ENCODE measurements at regions not wholly inside any gene's neighbourhood (a gene's known extent, or its start where the extent isn't known, plus 50 kb on each side); places are given as distances from the start of the nearest gene placed in this dataset.

GRCh38 chrX:39672405-39672804 is 425.4 kb downstream of the BCOR start:
- Histone ChIP-seq H3K9me3 (no peaks in the 10 kb centered on the region), H3K4me1 (no peaks in the 10 kb centered on the region), H3K4me3 (no peak overlapping the region), H3K36me3 (no peaks in the 10 kb centered on the region), H3K27me3 (ENCODE audit: low read depth) (no peaks in the 10 kb centered on the region), H3K27ac (no peak overlapping the region)
- DNase-seq (no peak), ATAC-seq (no peak)
- no peak for TF ChIP-seq CTCF (IDR thresholded peaks at IDR 0.05)
- intact Hi-C loops (cut with DNase I) = no loop called here

GRCh38 chrX:39674490-39675161 is 423.1 kb downstream of the BCOR start:
- H3K36me3 ChIP-seq = no peaks in the 10 kb centered on the region
- TF ChIP-seq CTCF (IDR thresholded peaks at IDR 0.05) = no peak
- no peaks in the 10 kb centered on the region for H3K9me3 ChIP-seq
- DNase-seq = no peak
- no peaks in the 10 kb centered on the region for H3K27me3 ChIP-seq (ENCODE audit: low read depth)
- no peaks in the 10 kb centered on the region for H3K4me1 ChIP-seq
- intact Hi-C loops (cut with DNase I) = no loop called here
- H3K27ac ChIP-seq = no peak overlapping the region
- H3K4me3 ChIP-seq = no peak overlapping the region
- no peak for ATAC-seq

- H3K36me3 ChIP-seq = no peaks in the 10 kb centered on the region
- no peaks in the 10 kb centered on the region for H3K4me1 ChIP-seq
- intact Hi-C loops (cut with DNase I) = no loop called here
- ATAC-seq = no peak
- H3K4me3 ChIP-seq = no peak overlapping the region
- no peaks in the 10 kb centered on the region for H3K27me3 ChIP-seq (ENCODE audit: low read depth)
- H3K27ac ChIP-seq = no peak overlapping the region
- no peak for TF ChIP-seq CTCF (IDR thresholded peaks at IDR 0.05)
- no peaks in the 10 kb centered on the region for H3K9me3 ChIP-seq
- DNase-seq = no peak
Measured at GRCh38 chrX:39675162-39675553, 422.6 kb downstream of the BCOR start.

GRCh38 chrX:39675619-39676018 is 422.1 kb downstream of the BCOR start:
- Histone ChIP-seq H3K9me3 (no peaks in the 10 kb centered on the region), H3K4me3 (no peak overlapping the region), H3K27ac (no peak overlapping the region), H3K36me3 (no peaks in the 10 kb centered on the region), H3K27me3 (ENCODE audit: low read depth) (no peaks in the 10 kb centered on the region), H3K4me1 (no peaks in the 10 kb centered on the region)
- DNase-seq (no peak), ATAC-seq (no peak)
- no peak for TF ChIP-seq CTCF (IDR thresholded peaks at IDR 0.05)
- intact Hi-C loops (cut with DNase I) = no loop called here

- H3K36me3 ChIP-seq = no peaks in the 10 kb centered on the region
- no peak overlapping the region for H3K4me3 ChIP-seq
- no peaks in the 10 kb centered on the region for H3K9me3 ChIP-seq
- no peak overlapping the region for H3K27ac ChIP-seq
- DNase-seq = no peak
- no peaks in the 10 kb centered on the region for H3K27me3 ChIP-seq (ENCODE audit: low read depth)
- ATAC-seq = no peak
- intact Hi-C loops (cut with DNase I) = no loop called here
- no peaks in the 10 kb centered on the region for H3K4me1 ChIP-seq
- no peak for TF ChIP-seq CTCF (IDR thresholded peaks at IDR 0.05)
Measured at GRCh38 chrX:39676434-39676833, 421.3 kb downstream of the BCOR start.

All from lower lobe of right lung (tissue), 2 donors.